Ascending aorta (tissue), 2 donors: ENCODE measurements at regions not wholly inside any gene's neighbourhood (a gene's known extent, or its start where the extent isn't known, plus 50 kb on each side); places are given as distances from the start of the nearest gene placed in this dataset.

Source experiments
- DNase-seq, 2 donors: peaks; one replicate each; pipeline ENCODE4 v3.0.0-alpha.2; 2019; ENCODE audit warnings: low spot score in 2 of 2
- H3K27ac ChIP-seq, 2 donors: fragments of 200-600 bp; sonication (generic); one replicate each; pipeline ENCODE4 v1.5.1; 2016 to 2017; ENCODE audit warnings: mild to moderate bottlenecking in 1 of 2
- H3K27me3 ChIP-seq: fragments of 200-600 bp; sonication (generic); one replicate; pipeline ENCODE4 v1.5.1; 2017
- H3K36me3 ChIP-seq, 2 donors: fragments of 200-600 bp; sonication (generic); one replicate each; pipeline ENCODE4 v1.5.1; 2016
- H3K4me1 ChIP-seq, 2 donors: fragments of 200-600 bp; sonication (generic); one replicate each; pipeline ENCODE4 v1.5.1; 2016 to 2017; ENCODE audit warnings: mild to moderate bottlenecking in 1 of 2
- H3K4me3 ChIP-seq, 2 donors: fragments of 200-600 bp; sonication (generic); one replicate each; pipeline ENCODE4 v1.5.1; 2016 to 2017; ENCODE audit warnings: mild to moderate bottlenecking in 1 of 2
- H3K9me3 ChIP-seq, 2 donors: fragments of 200-600 bp; sonication (generic); one replicate each; pipeline ENCODE4 v1.5.1; 2016
- CTCF ChIP-seq, 3 experiments: fragments of 200-600 bp in 2 of 3; fragments of 450-650 bp in 1 of 3; sonication (generic) in 2 of 3; IDR thresholded peaks; one replicate each; pipeline ENCODE4 v1.5.1; 2016 to 2019; ENCODE audit warnings: antibody characterized with exemption in 3 of 3, mild to moderate bottlenecking in 1 of 3, moderate library complexity in 1 of 3
- intact Hi-C: fragments of 100-400 bp; cut with DNase I; formaldehyde crosslinking; loops from one replicate; pipeline ENCODE4 v1.15.1; 2023

- H3K4me1 ChIP-seq, result no peaks in the 10 kb centered on the region
- no peak for TF ChIP-seq CTCF (IDR thresholded peaks at IDR 0.05)
- DNase-seq, result no peak
- H3K36me3 ChIP-seq, result no peaks in the 10 kb centered on the region
- peaks cover 0 to under 1% of the 10 kb centered on the region in 2 donors for H3K9me3 ChIP-seq
- intact Hi-C loops, result no loop called here
- no peak overlapping the region for H3K27ac ChIP-seq
- no peak overlapping the region for H3K4me3 ChIP-seq
- H3K27me3 ChIP-seq, result no peaks in the 10 kb centered on the region
Measured at GRCh38 chr14:52202151-52202550, 65.3 kb upstream of the PTGDR start.

GRCh38 chr14:52190337-52190931, 77.1 kb upstream of the PTGDR start:
- intact Hi-C loops, result no loop called here
- TF ChIP-seq CTCF (IDR thresholded peaks at IDR 0.05), result no peak
- no peaks in the 10 kb centered on the region for H3K9me3 ChIP-seq

GRCh38 chr14:52189325-52189724, 78.2 kb upstream of the PTGDR start:
- DNase-seq, result no peak
- no peak overlapping the region for H3K4me3 ChIP-seq
- H3K9me3 ChIP-seq, result no peaks in the 10 kb centered on the region
- no peaks in the 10 kb centered on the region for H3K27me3 ChIP-seq
- no peaks in the 10 kb centered on the region for H3K36me3 ChIP-seq
- intact Hi-C loops, result no loop called here
- no peak overlapping the region for H3K27ac ChIP-seq
- no peaks in the 10 kb centered on the region for H3K4me1 ChIP-seq
- TF ChIP-seq CTCF (IDR thresholded peaks at IDR 0.05), result no peak

More at GRCh38 chr14:52190337-52190931, 77.1 kb upstream of the PTGDR start:
- no peak for DNase-seq
- H3K27ac ChIP-seq, result no peak overlapping the region
- H3K27me3 ChIP-seq, result no peaks in the 10 kb centered on the region
- no peaks in the 10 kb centered on the region for H3K4me1 ChIP-seq
- no peak overlapping the region for H3K4me3 ChIP-seq
- H3K36me3 ChIP-seq, result no peaks in the 10 kb centered on the region

- Histone ChIP-seq H3K9me3 (no peaks in the 10 kb centered on the region), H3K27ac (no peak overlapping the region), H3K4me1 (no peaks in the 10 kb centered on the region), H3K4me3 (no peak overlapping the region), H3K36me3 (no peaks in the 10 kb centered on the region), H3K27me3 (no peaks in the 10 kb centered on the region)
- DNase-seq, result no peak
- no peak for TF ChIP-seq CTCF (IDR thresholded peaks at IDR 0.05)
- intact Hi-C loops, result no loop called here
Measured at GRCh38 chr14:52188381-52188780, 79.1 kb upstream of the PTGDR start.

- DNase-seq, result no peak
- Histone ChIP-seq H3K27me3 (no peaks in the 10 kb centered on the region), H3K9me3 (no peaks in the 10 kb centered on the region), H3K4me1 (no peaks in the 10 kb centered on the region), H3K36me3 (no peaks in the 10 kb centered on the region), H3K27ac (no peak overlapping the region), H3K4me3 (no peak overlapping the region)
- intact Hi-C loops, result no loop called here
- no peak for TF ChIP-seq CTCF (IDR thresholded peaks at IDR 0.05)
Measured at GRCh38 chr14:52185178-52185577, 82.3 kb upstream of the PTGDR start.

- no peak for TF ChIP-seq CTCF (IDR thresholded peaks at IDR 0.05)
- intact Hi-C loops, result no loop called here
- no peak overlapping the region for H3K4me3 ChIP-seq
Measured at GRCh38 chr14:52182853-52183252, 84.6 kb upstream of the PTGDR start.

More at GRCh38 chr14:52182853-52183252, 84.6 kb upstream of the PTGDR start:
- no peaks in the 10 kb centered on the region for H3K9me3 ChIP-seq
- no peak overlapping the region for H3K27ac ChIP-seq
- DNase-seq, result no peak
- no peaks in the 10 kb centered on the region for H3K36me3 ChIP-seq
- no peaks in the 10 kb centered on the region for H3K27me3 ChIP-seq
- H3K4me1 ChIP-seq, result no peaks in the 10 kb centered on the region
